HG03196 (cell line): ENCODE measurements at regions not wholly inside any gene's neighbourhood (a gene's known extent, or its start where the extent isn't known, plus 50 kb on each side); places are given as distances from the start of the nearest gene placed in this dataset.
"Not testable (repeated sequence)": the region's sequence is repeated elsewhere in the genome, so short reads cannot be mapped to it uniquely, and the experiment has no call there.

ENCODE experiments used
- ATAC-seq: cut with Tn5 transposase; IDR thresholded peaks from one replicate; pipeline ENCODE4 v1.9.1; 2021; ENCODE audit not compliant: unreplicated experiment

GRCh38 chr9:32884482-32884881 lies 101.1 kb downstream of the TMEM215 start:
- ATAC-seq: no peak

- no peak for ATAC-seq
Observed at GRCh38 chr9:32886021-32886420, 102.7 kb downstream of the TMEM215 start.

- not testable (repeated sequence) for ATAC-seq
Observed at GRCh38 chr9:32894485-32894884, 106.9 kb downstream of the APTX start.

DNA sequence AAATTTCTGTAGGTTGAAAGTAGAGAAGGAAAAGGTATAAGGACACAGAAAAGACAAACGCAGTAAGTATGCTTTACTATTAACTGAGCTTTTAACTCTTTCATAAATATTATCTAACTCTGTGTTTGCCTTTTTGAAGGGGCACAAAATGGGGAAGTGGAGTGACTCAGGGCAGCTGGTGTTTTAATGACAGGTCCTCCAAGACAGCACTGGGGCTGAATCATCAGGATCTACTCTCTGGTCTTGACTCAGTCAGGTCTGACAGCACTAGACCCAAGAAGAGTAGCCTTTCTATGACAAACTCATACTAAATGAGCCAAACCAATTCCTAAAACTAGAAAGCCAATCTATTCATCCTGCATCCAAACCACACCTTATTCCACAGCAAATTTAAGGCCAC lies 102.2 kb downstream of the APTX start:
- no peak for ATAC-seq

GRCh38 chr9:32899761-32900160 lies 101.7 kb downstream of the APTX start:
- no peak for ATAC-seq

GRCh38 chr9:32906213-32906612 lies 95.2 kb downstream of the APTX start:
- ATAC-seq: peak; percentile 77

DNA sequence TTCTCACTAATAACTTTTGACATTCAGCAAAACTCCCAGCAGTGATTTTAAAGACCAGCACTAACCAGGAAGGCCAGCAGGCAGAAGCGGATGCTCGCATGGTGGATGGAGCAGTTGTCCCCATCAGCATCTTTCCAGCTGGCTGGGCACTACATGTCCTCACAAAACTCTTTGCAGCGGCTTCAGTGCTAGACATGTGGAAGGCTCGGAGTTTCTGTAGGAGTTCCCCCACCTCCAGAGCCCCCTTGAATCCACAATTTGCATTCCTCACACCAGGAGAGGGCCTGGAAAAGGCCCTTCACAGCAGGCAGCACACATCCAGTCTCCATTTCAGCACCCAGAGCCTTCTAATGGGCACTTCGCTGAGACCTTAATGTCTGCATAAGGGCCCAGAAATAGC lies 85.6 kb downstream of the APTX start:
- ATAC-seq: no peak

GRCh38 chr9:32918628-32919027 lies 82.8 kb downstream of the APTX start:
- no peak for ATAC-seq
